Skin of body (tissue), 1 donor: ENCODE measurements at regions not wholly inside any gene's neighbourhood (a gene's known extent, or its start where the extent isn't known, plus 50 kb on each side); places are given as distances from the start of the nearest gene placed in this dataset.
A peak's percentile ranks its signal among the peaks of the same experiment; 100 is the strongest.

Experiments used
- DNase-seq: peaks from one replicate; lab custom pipeline; 2025; lab: John Stamatoyannopoulos, UW

DNA sequence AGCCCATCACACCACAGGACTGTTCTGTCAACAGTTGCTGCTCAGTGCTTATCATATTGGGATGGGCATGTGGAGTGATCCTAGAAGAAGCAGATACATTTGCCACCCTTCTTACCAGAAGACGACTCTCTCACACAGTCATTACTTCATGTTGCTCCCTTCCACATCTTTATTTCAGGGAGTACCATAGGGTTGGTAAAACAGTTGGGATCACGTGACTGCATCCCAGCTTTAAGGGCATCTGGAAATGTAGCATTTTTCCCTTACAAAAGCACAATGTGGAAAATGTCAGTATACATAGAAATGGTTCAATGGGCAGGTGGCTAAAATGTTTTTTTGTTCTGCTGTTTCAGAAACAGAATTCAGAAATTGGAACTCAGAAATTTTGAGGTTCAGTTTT is 791.0 kb downstream of the OTOL1 start:
- no peak for DNase-seq

DNA sequence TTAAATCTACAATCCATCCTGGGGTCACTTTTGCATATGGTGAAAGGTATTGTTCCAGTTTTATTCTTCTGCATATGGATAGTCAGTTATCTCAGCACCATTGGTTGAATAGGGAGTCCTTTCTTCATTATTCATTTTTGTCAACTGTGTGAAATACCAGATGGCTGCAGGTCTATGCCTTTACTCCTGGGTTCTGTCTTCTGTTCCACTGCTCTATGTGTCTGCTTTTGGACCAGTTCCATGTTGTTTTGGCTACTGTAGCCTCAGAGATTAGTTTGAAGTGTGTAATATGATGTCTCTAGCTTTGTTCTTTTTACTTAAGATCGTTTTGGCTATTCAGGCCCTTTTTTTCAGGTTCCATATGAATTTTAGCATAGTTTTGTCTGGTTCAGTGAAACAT is 795.8 kb downstream of the OTOL1 start:
- DNase-seq: no peak

DNA sequence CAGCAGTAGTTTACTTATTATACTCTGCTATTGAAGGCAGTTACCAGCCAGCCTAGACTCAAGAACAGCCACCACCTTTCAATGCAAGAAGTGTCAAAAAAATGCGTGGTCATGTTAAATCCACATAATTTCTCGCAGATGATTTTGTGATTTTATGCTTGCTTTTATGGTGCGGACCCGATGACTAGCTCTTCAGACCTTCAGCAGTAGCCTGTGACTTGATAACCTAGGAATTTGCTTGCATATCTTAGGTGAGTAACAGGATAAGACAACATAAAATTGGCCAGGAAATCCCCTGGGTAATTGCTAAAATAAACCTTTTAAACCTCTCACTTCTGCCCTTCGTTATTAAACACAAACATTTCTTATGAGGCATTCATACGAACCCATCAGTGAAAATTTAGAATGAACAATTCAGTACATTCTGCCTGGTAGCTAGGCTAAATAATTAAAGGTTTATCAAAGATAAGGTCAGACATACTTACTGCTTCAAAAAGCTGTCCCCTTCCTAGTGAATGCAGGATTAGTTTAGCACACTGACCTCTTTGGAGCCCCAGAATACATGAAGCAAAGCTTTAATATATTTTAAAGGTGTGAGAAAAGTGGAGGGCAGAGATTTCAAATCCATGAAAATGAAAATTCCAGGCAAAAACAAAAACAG is 798.8 kb downstream of the OTOL1 start:
- DNase-seq: no peak

DNA sequence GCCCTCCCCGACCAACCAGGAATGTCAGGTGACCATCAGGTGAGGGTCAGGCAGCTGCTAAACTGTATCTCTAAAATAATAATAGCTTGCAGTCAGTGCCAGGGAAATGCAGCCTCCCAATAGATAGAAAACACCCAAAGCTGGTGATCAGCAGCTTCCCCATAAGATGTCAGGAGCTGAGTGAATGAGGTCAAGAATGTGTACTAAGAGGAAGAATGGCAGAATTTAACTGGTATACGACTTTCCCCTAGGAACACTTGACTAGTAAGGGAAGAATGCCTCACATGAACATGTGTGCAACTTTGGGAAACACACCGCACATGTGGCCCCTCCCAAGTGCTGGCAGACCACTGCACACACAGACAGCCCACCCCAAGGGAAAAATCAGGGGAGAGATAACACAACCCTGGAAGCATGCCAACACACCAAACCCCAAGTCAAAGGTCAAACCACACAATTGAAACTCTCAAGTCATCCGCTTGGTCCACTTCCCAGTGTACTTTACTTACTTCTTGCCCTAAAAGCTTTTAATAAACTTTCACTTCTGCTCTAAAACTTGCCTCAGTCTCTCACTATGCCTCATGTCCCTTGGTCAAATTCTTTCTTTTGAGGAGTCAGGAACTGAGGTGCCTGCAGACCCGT is 806.5 kb downstream of the OTOL1 start:
- no peak for DNase-seq

DNA sequence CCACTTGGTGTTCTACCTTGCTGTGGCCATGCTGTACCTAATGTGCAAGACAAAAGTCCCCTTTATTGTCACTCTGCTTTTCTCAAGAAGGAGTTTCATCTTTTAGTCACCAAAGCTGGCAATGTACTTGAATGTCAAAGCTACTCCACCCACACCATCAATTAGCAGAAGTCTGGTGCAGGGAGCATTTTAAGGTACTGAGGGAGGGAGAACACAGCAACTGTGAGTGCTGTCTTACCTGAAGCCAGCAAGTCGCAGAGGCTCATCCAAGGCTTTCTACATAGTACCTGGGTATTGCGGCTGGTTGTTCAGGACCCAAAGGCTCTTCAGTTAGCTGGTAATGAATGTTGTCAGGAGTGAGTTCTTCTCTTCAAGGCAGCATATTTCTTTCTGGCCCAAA is 820.4 kb downstream of the OTOL1 start:
- no peak for DNase-seq

DNA sequence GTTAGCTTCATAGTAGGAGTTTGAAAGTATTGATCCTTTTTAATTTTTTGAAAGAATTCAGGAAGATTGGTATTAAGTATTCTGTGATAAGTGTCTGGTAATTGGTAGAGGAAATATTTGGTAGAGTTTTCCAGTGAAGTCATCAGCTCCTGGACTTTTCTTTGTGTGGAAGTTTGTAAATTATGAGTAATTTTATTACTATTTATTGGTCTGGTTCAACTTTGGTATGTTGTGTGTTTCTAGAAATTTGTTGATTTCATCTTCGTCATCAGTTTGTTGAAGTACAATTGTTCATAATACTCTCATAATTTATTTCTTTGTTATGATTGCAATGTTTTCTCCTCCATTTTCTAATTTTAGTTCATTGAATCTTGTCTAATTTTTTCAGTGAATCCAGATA is 832.0 kb downstream of the OTOL1 start:
- DNase-seq: no peak

DNA sequence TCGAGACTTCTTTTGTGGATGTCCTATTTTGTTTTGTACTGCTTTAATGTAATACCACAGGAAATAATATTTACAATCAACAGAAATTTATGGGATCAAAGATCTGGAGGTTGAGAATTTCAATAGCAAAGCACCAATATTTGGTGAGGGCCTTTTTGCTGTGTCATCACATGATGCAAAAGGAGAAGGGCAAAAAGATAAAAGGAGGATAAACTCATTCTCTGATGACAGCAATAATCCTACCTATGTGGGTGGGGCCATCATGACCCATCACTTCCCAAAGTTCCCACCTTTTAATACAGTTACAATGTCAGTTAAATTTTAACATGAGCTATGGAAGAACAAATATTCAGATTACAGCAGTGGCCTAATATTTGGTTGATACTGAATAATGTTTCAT is 832.9 kb downstream of the OTOL1 start:
- no peak for DNase-seq

DNA sequence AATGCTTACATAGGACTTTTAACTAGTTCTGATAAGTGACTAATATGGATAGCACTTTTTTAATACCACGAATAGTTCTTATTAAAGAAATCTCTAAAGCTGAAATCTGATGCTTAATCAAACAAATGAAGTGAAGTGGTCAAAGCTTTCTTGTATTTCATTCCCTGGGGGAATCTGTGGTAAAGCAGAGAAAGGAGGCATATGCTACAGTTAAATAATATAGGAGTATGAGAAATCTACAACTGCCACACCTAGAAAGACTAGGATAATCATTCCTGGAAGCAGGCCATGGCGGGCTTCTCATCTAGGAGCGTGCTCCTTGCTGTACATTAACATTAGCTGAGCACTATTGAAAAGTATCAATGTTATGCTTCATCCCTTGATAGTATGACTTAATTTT is 835.7 kb downstream of the OTOL1 start:
- no peak for DNase-seq

DNA sequence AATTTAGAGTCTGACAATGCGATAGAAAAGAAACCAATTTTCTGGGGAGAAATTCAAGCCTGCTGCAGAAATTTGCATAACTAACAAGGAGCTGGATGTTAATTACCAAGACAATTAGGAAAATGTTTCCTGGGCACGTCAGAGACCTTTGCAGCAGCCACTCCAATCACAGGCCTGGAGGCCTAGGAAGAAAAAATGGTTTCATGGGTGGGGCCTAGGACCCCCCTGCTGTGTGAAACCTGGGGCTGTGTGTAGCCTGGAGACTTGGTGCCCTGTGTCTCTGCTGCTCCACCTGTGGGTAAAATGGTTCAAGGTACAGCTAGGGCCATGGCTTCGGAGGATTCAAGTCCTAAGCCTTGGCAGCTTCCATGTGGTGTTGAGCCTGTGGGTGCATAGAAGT is 837.9 kb downstream of the OTOL1 start:
- DNase-seq: no peak

DNA sequence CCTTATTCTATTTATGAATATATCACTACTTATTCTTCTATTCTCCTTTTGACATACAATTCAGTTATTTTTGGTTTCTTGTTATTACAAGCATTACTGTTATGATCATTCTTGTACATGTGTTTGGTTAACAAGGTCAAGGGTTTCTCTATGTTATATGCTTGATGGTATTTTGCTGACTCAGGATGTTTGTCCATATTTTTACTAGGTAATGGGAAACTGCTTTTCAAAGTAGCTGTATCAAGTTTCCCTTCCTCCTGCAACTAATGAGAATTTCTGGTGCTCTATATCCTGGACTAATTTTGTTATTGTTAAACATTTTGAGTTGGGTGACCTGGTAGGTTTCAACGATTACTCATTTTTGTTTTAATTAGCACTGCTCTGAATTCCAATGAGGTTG is 841.0 kb downstream of the OTOL1 start:
- DNase-seq: no peak

DNA sequence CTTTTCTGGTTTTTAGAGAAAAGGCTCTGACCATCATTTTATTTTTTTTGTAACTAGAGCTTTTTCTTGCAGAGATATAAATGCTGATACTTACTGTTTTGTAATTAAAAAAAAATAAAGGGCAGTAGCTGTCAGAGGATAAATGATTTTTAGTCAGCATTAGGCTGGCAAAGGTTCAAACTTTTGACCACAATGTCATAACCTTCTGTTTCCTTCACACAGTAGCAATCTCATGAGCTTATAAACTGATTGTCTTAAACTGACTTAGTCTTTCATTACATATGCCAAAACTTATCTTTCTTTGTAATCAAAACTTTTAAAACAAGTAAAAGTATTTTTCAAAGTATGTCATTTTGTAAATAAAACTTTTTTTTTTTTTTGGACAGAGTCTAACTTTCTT is 841.9 kb downstream of the OTOL1 start:
- no peak for DNase-seq

DNA sequence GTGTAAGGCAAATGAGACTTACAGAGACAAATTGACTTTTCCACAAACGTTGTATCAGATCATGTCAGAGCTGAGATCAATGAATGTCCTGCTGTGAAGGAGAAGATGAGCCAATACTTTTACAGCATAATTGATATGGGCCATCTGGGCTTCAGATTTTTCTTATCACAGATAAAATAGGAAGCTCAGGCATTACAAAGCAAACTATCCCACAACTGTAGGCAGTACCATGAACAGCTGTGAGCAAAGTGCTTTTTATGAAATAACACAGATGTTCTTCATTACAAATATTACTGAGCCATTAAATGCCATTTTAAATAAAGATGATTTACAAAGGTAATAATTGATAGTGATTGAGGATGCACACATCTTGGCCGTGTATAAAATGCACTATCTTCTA is 852.3 kb downstream of the OTOL1 start:
- peak; percentile 45 for DNase-seq

DNA sequence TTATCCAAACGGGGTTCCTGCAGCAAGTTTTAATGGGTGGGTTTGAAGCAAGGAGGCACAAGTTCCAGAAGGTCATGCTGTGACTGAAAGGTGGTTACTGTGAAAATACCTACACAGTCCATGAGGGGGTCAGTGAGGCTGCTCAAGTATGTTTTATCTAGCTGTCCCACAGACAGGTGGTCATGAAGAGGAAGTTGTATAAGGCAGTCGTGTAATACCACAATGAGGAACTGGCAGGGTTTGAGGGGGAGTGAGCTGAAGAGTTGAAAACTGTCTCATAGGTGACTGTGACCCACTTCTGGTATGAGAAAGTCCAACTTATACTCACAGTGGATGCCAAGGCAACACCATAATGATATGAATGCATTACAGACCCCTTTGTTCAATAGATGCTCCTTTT is 856.8 kb downstream of the OTOL1 start:
- no peak for DNase-seq

DNA sequence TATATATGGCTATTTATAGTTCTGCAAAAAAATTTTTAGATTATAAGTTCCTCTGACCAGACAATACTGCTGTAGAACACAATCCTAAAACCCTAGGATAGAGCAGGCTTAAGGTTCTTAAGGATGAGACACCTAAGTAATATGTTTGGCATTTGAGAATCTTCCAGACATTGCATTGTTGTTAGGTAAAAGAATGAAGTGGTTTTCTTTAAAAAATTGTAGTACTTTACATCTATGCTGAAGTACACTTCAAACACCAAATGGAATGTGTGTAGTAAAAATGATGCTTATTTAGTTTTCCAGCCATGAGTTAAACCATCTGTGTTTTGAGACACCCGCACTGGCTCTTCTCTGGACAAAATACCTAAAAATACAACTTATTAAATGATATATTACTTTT is 857.7 kb downstream of the OTOL1 start:
- DNase-seq: no peak

DNA sequence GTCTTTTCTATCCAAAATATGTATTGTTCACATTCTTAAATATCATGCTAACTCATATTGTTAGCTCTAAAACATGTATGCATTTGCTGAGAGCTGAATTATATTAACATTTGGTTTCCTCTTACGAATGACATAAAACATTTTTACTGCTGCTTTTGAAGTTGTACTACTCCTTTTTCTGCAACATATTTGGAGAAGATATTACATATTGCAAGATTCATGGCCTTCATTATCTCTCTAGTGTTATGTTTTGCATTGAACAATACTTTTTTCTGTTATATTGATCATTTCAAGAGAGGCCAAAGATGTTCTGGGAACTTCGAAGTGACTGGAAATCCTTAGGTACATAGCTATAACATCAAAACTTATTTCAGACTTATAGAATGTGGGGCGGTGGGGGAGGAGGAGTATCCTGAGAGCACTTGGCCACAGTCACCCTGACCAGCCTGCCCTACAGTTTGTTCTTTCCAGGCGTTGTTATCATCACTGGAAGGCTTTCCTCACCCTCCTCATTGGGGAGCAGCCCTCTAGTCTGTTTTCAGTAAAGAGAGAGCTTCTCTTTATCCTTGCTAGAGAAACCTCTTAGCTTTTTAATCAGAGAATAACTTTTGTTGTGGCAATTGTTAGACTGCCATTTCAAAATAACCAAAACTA is 868.6 kb downstream of the OTOL1 start:
- DNase-seq: peak; percentile 21

DNA sequence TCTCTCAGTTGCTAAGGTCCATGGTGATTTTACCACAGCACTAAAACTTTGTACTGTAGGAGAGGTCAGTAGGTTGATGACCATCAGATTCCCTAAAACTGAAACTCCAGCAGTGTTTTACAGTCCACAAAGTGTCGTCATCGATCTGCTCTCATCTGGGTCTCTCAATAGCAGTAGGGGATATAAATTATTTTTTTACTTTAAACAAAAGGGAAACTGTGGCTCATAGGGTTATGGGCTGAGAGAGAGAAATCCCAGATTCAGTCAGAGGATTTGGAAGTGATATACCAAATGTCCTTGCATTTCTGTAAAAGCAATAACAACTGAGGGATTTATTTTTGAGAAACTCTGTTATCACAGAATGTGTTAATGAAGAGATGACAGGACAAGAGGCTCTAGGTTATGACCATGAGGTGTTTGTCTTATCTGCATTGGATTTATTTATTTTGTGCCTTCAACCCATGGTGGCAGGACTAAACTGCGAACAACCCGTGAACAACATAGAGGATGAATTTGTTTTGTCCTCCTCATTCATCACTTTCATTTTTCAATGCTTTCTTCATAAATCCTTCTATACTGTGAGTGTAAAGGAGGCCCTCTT is 869.7 kb downstream of the OTOL1 start:
- DNase-seq: no peak

DNA sequence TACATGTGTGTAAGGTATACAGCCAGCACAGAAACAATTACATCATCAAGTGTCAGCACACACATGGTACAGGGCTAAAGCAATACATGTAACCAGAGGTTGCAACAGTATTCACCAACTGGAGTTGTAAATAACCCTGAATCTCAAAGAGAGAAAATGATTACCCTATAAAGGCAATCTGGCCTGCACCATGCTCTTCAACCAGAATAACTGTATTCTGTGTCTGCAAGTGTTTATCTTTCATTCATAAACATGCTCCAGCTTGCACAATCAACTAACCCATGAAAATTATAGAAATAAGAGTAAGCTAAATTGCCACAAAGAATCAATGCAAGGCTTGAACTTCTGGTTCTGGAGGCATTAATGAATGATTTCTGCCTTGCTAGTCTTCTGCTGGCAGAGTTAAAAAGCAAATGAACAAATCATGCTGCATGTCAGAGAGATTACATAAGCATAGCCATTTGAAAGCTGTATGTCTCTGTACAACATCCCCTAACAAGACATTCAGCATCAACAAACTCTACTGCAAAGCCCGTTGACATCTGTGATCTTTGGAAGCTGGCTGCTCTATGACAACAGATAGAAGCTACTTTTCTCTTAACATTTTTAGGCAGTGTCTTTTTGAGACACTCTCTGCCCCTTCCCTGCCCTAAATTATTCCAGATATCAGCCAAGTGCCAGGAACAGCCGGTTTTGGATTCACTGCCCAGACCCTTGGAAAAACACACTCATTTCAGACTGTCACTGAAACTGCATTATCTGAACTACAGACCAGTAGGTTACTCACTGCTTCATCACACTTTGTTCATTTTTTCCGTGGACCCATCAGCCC is 871.0 kb downstream of the OTOL1 start:
- DNase-seq: peak; percentile 55

DNA sequence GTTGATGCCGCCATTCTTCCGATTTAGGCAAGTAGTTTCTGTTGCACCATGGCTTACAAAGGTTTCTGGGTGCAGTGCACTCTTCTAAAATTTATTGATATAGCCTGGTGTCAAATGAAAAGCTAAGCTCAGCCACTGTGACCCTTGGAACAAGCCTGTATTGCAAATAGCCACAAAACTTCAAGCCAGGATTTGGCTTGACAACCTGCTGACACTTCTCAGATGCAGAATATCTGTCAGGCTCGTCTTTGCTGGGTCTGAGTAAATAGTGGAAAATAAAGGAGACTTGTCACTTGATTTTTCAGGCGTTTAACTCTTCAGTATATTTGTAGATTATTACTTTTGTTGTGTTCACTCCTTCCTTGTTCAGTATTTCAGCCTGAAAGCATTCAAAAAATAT is 871.8 kb downstream of the OTOL1 start:
- no peak for DNase-seq

DNA sequence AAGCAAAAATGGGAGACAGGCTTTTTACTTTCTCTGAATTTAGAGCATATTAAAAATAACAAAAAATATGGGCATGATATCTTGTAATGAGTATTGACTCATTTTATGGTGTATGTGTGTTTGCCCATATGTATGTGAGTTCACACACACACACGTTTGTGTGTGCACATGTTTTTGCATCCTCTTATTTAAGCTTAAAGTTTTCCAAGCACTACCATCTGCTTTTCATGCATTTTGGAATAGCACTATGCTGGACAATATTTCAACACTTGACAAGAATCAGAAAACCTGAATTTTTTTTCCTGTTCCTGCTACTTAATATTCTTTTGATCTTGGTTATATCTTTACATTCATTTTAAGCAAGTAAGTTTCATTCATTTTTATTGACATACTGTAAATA is 872.7 kb downstream of the OTOL1 start:
- DNase-seq: no peak

DNA sequence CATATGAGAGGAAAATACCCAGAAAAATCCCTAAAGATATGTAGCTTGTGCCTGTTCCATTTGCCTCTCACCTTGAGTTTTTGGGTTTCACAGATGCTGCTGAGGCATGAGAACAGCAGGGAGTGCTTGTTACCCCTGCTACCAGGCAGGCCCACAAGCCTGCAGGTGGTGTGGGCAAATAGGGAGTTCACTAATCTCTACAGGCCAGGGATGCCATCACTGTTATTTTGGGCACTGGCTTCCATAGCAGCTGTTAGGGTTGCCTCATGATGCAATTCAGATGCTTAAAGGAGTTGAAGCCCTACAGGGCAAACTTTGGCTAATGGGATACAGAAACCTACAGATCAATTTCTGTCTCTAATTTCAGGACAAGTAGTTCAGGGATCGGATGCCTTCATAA is 873.5 kb downstream of the OTOL1 start:
- DNase-seq: no peak

DNA sequence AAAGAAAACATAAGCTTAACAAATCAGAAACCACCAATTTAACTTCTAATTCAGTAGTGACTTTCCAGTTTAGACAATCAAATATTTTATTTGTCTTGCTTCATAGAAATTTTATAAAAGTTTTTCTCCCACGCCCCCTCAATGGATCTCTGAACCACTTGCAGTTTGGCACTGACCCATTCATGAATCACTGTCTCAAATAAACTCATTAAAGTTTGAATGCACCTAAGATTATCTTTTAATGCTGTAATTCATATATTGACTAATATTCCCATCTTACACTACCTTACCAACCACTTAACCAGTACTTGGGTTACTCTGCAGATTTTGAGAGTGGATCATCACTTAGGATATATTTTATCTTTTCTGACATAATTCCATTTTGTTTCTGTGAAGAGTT is 880.2 kb downstream of the OTOL1 start:
- DNase-seq: no peak

DNA sequence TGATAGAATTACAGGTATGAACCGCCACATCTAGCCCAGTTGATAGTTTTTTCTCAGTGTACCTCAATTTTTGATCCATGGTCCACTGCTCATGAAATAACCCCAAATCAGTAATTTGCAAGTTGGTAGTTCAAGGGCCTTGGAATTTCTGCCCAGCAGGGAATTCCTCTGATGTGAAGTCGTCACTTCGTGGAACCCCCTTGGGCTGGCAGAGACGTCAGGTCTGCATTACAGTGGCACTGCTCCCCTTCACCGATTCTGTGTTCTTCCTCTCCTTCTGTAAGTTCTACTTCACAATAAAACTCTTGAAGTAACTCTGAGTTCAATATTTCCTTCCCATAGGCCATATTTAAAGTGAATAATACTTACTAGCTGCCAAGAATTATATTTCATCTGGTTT is 881.0 kb downstream of the OTOL1 start:
- DNase-seq: no peak
